OCI-LY1 (cell line): ENCODE measurements at regions not wholly inside any gene's neighbourhood (a gene's known extent, or its start where the extent isn't known, plus 50 kb on each side); places are given as distances from the start of the nearest gene placed in this dataset.

Experiments
- EZH2 ChIP-seq: fragments of 200-600 bp; sonication (generic), shearing (Covaris generic); IDR thresholded peaks from 2 replicates; pipeline ENCODE4 v1.8.0; 2017; ENCODE audit warnings: borderline replicate concordance, mixed run types, mild to moderate bottlenecking, antibody characterized with exemption, low read length, moderate library complexity, mixed read lengths
- TF ChIP-seq, protein P1 (sequence below): fragments of 200-600 bp; sonication (generic), shearing (Covaris generic); IDR thresholded peaks from 2 replicates; pipeline ENCODE4 v1.5.1; 2017; ENCODE audit warnings: mild to moderate bottlenecking, antibody characterized with exemption, low read length, moderate library complexity, mixed read lengths

DNA sequence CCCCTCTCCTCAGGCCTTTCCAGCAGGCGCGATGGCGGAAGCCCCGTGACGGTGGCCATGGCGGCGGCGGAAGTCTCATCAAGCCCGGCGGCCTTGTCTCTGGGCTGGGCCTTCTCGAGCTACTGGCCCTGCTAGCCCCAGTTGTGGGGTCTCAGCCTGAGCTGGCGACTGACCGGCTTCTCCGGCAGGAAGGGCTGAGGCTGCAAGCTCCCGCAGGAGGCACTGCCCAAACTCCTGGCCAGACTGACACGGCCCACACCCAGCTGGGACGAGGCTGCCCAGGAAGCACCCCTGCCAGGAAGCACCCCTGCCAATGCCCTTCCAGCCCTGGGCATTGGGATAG, 88.5 kb upstream of the ANKH start:
- TF ChIP-seq, protein P1, sequence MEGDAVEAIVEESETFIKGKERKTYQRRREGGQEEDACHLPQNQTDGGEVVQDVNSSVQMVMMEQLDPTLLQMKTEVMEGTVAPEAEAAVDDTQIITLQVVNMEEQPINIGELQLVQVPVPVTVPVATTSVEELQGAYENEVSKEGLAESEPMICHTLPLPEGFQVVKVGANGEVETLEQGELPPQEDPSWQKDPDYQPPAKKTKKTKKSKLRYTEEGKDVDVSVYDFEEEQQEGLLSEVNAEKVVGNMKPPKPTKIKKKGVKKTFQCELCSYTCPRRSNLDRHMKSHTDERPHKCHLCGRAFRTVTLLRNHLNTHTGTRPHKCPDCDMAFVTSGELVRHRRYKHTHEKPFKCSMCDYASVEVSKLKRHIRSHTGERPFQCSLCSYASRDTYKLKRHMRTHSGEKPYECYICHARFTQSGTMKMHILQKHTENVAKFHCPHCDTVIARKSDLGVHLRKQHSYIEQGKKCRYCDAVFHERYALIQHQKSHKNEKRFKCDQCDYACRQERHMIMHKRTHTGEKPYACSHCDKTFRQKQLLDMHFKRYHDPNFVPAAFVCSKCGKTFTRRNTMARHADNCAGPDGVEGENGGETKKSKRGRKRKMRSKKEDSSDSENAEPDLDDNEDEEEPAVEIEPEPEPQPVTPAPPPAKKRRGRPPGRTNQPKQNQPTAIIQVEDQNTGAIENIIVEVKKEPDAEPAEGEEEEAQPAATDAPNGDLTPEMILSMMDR = no peak
- no peak for TF ChIP-seq EZH2
